Left lung (tissue), 4 donors: ENCODE measurements at regions not wholly inside any gene's neighbourhood (a gene's known extent, or its start where the extent isn't known, plus 50 kb on each side); places are given as distances from the start of the nearest gene placed in this dataset.
"Not testable (repeated sequence)": the region's sequence is repeated elsewhere in the genome, so short reads cannot be mapped to it uniquely, and the experiment has no call there.

Source experiments
- ATAC-seq: fragments of 200-7000 bp; cut with Tn5 transposase; one replicate; pipeline ENCODE4 v1.9.1; 2020; ENCODE audit warnings: moderate library complexity
- DNase-seq, 4 donors: peaks; one replicate each; pipeline ENCODE4 v3.0.0-alpha.2; 2013 to 2020
- H3K27ac ChIP-seq, 2 donors: fragments of 200-600 bp; sonication (generic) in 1 of 2; one replicate each; pipeline versions ENCODE4 v1.5.0 to v1.8.0; 2020 to 2021
- H3K27me3 ChIP-seq, 2 donors: fragments of 200-600 bp; sonication (generic) in 1 of 2; one replicate each; pipeline versions ENCODE4 v1.5.0 to v1.8.0; 2020 to 2021
- H3K36me3 ChIP-seq, 2 donors: fragments of 200-600 bp; sonication (generic) in 1 of 2; one replicate each; pipeline versions ENCODE4 v1.5.0 to v1.8.0; 2020 to 2021
- H3K4me1 ChIP-seq, 2 donors: fragments of 200-600 bp; one replicate each; pipeline ENCODE4 v1.8.0; 2021
- H3K4me3 ChIP-seq, 2 donors: fragments of 200-600 bp; sonication (generic) in 1 of 2; one replicate each; pipeline versions ENCODE4 v1.5.0 to v1.8.0; 2020 to 2021; ENCODE audit warnings: mild to moderate bottlenecking in 1 of 2
- H3K9me3 ChIP-seq, 2 donors: fragments of 200-600 bp; sonication (generic) in 1 of 2; one replicate each; pipeline versions ENCODE4 v1.5.0 to v1.8.0; 2020 to 2021
- intact Hi-C, 2 donors: fragments of 100-400 bp; cut with DNase I; formaldehyde crosslinking; loops; one replicate each; pipeline versions ENCODE4 v1.11.2 to v1.14.2; 2022
- TF ChIP-seq, protein P1 (sequence below), 2 donors: fragments of 200-600 bp; sonication (generic) in 1 of 2; IDR thresholded peaks; one replicate each; pipeline versions ENCODE4 v1.5.0 to v1.8.0; 2021; ENCODE audit warnings: antibody characterized with exemption in 2 of 2
- donor health status: DM: no; HTN: yes; CAD: no.
- donor health status: DM: no; HTN: no; CAD: no.

GRCh38 chr5:106014262-106014661, 1656.5 kb downstream of the EFNA5 start:
- Histone ChIP-seq H3K27ac (no peak overlapping the region), H3K27me3 (no peaks in the 10 kb centered on the region), H3K9me3 (no peaks in the 10 kb centered on the region), H3K4me1 (no peaks in the 10 kb centered on the region), H3K4me3 (no peak overlapping the region), H3K36me3 (no peaks in the 10 kb centered on the region)
- DNase-seq: no peak
- TF ChIP-seq, protein P1, sequence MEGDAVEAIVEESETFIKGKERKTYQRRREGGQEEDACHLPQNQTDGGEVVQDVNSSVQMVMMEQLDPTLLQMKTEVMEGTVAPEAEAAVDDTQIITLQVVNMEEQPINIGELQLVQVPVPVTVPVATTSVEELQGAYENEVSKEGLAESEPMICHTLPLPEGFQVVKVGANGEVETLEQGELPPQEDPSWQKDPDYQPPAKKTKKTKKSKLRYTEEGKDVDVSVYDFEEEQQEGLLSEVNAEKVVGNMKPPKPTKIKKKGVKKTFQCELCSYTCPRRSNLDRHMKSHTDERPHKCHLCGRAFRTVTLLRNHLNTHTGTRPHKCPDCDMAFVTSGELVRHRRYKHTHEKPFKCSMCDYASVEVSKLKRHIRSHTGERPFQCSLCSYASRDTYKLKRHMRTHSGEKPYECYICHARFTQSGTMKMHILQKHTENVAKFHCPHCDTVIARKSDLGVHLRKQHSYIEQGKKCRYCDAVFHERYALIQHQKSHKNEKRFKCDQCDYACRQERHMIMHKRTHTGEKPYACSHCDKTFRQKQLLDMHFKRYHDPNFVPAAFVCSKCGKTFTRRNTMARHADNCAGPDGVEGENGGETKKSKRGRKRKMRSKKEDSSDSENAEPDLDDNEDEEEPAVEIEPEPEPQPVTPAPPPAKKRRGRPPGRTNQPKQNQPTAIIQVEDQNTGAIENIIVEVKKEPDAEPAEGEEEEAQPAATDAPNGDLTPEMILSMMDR (IDR thresholded peaks at IDR 0.05): no peak
- intact Hi-C loops: no loop called here
- ATAC-seq: no peak

GRCh38 chr5:106006242-106006641, 1664.5 kb downstream of the EFNA5 start:
- Histone ChIP-seq H3K36me3 (no peaks in the 10 kb centered on the region), H3K27me3 (no peaks in the 10 kb centered on the region), H3K9me3 (no peaks in the 10 kb centered on the region), H3K4me3 (no peak overlapping the region), H3K27ac (no peak overlapping the region), H3K4me1 (no peaks in the 10 kb centered on the region)
- DNase-seq (no peak), ATAC-seq (no peak)
- TF ChIP-seq, protein P1 (IDR thresholded peaks at IDR 0.05): no peak
- intact Hi-C loops: no loop called here

DNA sequence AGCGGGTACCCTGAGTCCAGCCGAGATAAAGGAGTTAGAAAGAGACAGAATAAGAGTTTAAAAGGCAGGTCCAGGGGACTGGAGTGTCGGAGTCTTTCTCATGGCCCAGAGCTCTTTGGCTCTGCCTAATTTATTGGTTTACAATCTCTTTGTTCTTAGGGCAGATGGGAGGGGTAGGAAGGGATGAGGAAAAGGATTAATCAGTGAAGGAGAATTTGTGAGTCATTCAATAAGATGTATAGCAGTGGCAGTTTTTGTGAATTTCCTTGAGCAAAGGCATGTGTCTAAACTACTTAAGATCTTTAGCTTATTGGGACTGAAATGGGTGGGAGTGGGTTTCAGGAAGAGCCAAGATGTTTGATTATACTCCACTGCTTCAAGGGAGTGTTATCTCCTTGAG, 1671.7 kb downstream of the EFNA5 start:
- H3K27me3 ChIP-seq, H3K9me3 ChIP-seq, H3K4me3 ChIP-seq, H3K36me3 ChIP-seq, H3K4me1 ChIP-seq, intact Hi-C loops, ATAC-seq, H3K27ac ChIP-seq, DNase-seq: not testable (repeated sequence)

GRCh38 chr5:105993027-105993426, 1677.7 kb downstream of the EFNA5 start:
- no peaks in the 10 kb centered on the region for H3K36me3 ChIP-seq
- H3K27me3 ChIP-seq: no peaks in the 10 kb centered on the region
- H3K27ac ChIP-seq: no peak overlapping the region
- ATAC-seq (no peak), DNase-seq (no peak)
- intact Hi-C loops: no loop called here
- TF ChIP-seq, protein P1 (IDR thresholded peaks at IDR 0.05): no peak
- H3K9me3 ChIP-seq: no peaks in the 10 kb centered on the region
- H3K4me3 ChIP-seq: no peak overlapping the region
- no peaks in the 10 kb centered on the region for H3K4me1 ChIP-seq

- Histone ChIP-seq H3K4me1 (no peaks in the 10 kb centered on the region), H3K9me3 (peaks cover 0 to 6% of the 10 kb centered on the region in 2 donors), H3K27me3 (no peaks in the 10 kb centered on the region), H3K4me3 (no peak overlapping the region), H3K27ac (no peak overlapping the region), H3K36me3 (no peaks in the 10 kb centered on the region)
- intact Hi-C loops: no loop called here
- ATAC-seq (no peak), DNase-seq (peak in 1 of 4 donors; percentile 31)
- TF ChIP-seq, protein P1 (IDR thresholded peaks at IDR 0.05): no peak
These were observed 1688.2 kb downstream of the EFNA5 start for GRCh38 chr5:105982526-105982925.

DNA sequence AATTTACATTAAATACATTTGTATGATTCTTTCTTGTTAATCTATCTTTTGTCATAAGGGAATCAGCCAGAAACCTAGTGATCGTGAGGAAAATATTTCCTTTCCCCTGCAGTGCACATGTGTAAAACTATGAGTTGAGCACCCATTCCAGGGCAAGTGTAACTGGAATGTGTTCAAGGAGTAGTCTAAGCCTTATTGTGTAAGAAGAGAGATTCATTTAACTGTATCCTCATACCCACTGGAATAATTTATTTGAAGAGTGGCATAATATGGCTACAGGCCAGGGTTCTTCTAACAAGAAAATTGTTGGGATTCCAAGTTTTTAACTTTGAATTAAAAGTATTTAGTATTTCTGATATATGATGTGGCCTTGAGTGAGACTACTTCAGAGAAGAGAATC, 1692.7 kb downstream of the EFNA5 start:
- TF ChIP-seq, protein P1 (IDR thresholded peaks at IDR 0.05): no peak
- Histone ChIP-seq H3K4me3 (no peak overlapping the region), H3K9me3 (peaks cover 0 to 4% of the 10 kb centered on the region in 2 donors), H3K36me3 (no peaks in the 10 kb centered on the region), H3K4me1 (no peaks in the 10 kb centered on the region), H3K27ac (no peak overlapping the region), H3K27me3 (no peaks in the 10 kb centered on the region)
- no peak for ATAC-seq
- intact Hi-C loops: no loop called here
- DNase-seq: no peak
